ENCODE measurements at regions not wholly inside any gene's neighbourhood (a gene's known extent, or its start where the extent isn't known, plus 50 kb on each side); places are given as distances from the start of the nearest gene placed in this dataset.

GRCh38 chr14:40074169-40074568, 641.9 kb upstream of the FBXO33 start:
- TF ChIP-seq TAF1 (IDR thresholded peaks at IDR 0.05; ENCODE audit: low read depth) (no peak), CTCF (IDR thresholded peaks at IDR 0.05; ENCODE audit: poor library complexity, severe bottlenecking) (no peak), MXI1 (conservative IDR thresholded peaks at IDR 0.05; ENCODE audit: poor library complexity, severe bottlenecking) (no peak), POLR2AphosphoS5 (IDR thresholded peaks at IDR 0.05) (no peak), SMC3 (conservative IDR thresholded peaks at IDR 0.05; ENCODE audit: poor library complexity) (no peak)

Measured in neural cell (in vitro differentiated cells).